Stimulated activated CD4-positive, alpha-beta T cell treated with anti-CD3 and anti-CD28 coated beads, TNF-alpha, amount 100 ng/mL, for 24 hours (primary cell): ENCODE measurements at regions not wholly inside any gene's neighbourhood (a gene's known extent, or its start where the extent isn't known, plus 50 kb on each side); places are given as distances from the start of the nearest gene placed in this dataset.

ENCODE experiments used
- DNase-seq, 3 experiments: peaks; one replicate each; pipeline ENCODE4 v3.0.0-alpha.2; 2020; ENCODE audit warnings: low read depth in 3 of 3

DNA sequence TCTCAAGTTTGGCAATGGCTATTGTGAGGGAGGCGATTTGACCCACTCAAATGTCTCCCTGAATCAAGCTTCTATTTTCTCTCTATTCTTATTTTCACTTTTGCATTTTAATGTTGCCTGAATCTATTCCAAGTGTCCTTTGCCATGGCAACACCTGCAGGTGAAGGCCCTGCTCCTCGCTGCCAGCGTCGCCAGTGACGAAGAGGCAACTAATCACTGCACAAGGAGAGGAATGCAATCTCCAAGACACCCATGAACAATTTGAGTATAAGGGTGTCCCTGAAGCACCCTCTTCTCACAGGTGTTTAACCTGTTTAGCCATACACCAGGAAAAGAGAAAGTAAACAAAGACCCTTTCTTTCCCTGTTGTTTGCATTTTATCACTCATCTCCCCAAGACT, 165.6 kb upstream of the VRK2 start:
- DNase-seq = no peak

- DNase-seq = no peak
Measured at GRCh38 chr2:57881998-57882888, 164.4 kb upstream of the VRK2 start.

- no peak for DNase-seq
Measured at GRCh38 chr2:57882895-57883515, 163.6 kb upstream of the VRK2 start.

GRCh38 chr2:57884281-57884680, 162.3 kb upstream of the VRK2 start:
- DNase-seq = no peak

DNA sequence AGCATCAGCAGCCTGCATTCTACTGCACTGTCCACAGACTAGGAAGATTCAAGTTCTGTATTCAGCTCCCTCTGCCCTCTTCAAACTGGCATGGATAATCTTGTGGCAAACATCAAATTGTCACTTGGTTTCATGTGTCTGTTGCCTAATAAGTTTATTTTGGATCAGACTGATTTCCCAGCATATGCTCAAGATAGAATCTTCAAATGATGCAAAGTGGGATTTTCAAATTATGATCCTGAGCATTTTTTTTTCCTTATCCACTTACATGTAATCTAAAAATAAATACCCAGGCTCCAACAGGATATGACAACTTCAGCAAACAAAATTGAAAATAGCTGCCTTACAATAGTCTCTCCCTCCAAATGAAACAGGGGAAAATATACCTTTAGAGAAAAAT, 160.9 kb upstream of the VRK2 start:
- DNase-seq = no peak

DNA sequence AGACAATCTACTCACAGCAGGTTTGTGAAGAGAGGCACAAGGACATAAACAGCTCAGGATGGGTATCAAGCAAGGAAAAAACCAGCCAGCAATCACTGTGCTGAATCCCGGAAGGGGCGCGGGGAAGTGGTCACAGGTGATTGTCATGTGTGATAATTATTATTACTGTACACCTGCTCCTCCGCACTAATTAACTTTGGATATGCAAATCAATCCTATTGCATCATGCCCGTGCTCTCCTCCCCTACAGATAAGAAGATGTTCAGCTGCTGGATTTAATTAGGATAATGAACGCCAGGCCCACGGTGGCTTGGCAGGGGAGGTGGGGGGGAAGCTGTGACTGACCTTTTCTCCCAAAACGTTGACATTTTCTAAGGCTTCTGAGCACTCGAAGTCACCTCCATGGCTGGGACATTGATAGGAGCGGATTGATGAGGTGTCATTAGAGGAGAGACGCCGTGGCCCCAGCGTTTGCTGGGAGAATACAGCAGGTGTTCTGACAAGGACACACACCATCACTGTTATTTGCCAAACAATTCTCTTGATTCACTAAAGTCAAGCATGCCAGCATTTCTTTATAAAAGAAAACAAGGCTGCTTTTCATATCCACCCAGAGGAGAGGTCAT, 160.3 kb upstream of the VRK2 start:
- no peak for DNase-seq

- no peak for DNase-seq
Measured at GRCh38 chr2:57888463-57888862, 158.1 kb upstream of the VRK2 start.

GRCh38 chr2:57890464-57890863, 156.1 kb upstream of the VRK2 start:
- no peak for DNase-seq

GRCh38 chr2:57891086-57891712, 155.4 kb upstream of the VRK2 start:
- no peak for DNase-seq

- DNase-seq = no peak
Measured at GRCh38 chr2:57892920-57893319, 153.7 kb upstream of the VRK2 start.

GRCh38 chr2:57893347-57893746, 153.3 kb upstream of the VRK2 start:
- no peak for DNase-seq

DNA sequence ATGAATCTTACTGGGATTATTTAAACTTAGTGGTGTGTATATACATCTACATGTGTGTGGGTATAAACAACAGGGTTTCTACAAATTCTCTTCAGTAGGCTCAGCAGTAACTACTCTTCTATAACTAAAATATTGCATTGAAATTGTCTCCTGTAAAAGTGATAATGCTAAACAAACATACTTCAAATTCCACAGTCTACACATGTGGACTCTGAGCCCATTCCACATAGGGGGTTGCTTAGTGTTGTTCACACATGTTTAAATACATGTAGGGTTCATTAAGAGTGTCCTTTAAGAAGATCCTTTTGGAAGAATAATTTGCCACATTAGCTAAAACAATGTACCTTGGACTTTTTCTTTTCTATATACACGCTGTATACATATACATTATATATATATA, 152.8 kb upstream of the VRK2 start:
- no peak for DNase-seq

DNA sequence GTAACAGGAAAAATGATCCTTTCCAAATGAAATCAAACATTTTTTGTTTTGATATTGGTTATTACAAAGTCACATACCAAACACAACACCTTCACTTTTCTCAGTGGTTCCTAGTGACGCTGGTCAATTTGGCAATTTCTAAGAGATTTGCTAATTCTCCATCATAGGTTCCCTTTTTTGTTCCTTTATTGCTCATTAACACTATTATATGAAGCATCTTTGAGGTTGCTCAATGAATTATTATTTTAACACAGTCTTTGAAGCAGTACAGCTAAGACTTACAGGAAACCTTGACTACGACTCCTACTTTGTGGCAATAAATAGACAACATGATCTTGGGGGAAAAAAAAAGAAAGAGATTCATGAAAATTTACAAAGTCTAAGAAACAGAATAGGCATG, 152.2 kb upstream of the VRK2 start:
- no peak for DNase-seq

DNA sequence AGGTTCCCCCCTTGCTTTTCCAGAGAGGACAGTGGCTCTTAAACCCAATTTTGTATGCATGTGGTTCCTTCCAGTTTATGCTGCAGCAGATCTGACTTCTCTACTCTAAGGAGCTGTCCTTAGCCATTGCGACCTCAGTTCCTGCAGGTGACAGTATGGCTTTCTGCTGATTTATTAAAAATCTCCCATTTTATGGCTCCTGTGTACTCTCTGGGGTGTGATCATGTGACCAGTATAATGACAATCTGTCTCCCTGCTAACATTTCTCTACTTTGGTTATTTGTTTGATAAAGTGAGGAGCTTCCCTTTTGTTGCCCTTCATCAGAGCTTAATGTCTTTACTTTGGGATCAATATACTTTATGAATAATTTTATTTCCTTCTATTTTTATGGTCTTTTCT, 148.7 kb upstream of the VRK2 start:
- DNase-seq = no peak

GRCh38 chr2:57899898-57900297, 146.7 kb upstream of the VRK2 start:
- DNase-seq = no peak

- no peak for DNase-seq
Measured at GRCh38 chr2:57902578-57902977, 144.0 kb upstream of the VRK2 start.

- no peak for DNase-seq
Measured at GRCh38 chr2:57906152-57906732, 140.4 kb upstream of the VRK2 start.

DNA sequence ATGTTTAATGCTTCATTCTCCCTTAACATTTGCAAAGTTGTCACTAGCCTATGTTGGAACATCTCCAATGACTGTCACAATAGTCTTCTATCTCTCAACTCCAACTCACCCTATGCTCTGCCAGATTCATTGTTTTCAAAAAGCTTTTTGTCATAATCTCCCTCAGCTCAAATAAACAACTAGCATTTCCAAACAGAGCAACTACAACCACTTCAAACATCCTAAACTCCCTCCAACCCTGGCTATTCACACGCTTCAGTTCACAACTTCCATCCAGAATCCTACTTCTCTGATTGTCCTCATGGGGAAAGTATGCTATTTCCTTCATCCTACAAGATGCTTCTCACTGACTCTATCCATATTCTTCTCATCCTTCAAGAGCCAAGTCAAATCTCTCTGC, 139.2 kb upstream of the VRK2 start:
- DNase-seq = no peak

- no peak for DNase-seq
Measured at GRCh38 chr2:57908736-57909161, 137.9 kb upstream of the VRK2 start.

GRCh38 chr2:57918126-57918525, 128.5 kb upstream of the VRK2 start:
- DNase-seq = no peak

DNA sequence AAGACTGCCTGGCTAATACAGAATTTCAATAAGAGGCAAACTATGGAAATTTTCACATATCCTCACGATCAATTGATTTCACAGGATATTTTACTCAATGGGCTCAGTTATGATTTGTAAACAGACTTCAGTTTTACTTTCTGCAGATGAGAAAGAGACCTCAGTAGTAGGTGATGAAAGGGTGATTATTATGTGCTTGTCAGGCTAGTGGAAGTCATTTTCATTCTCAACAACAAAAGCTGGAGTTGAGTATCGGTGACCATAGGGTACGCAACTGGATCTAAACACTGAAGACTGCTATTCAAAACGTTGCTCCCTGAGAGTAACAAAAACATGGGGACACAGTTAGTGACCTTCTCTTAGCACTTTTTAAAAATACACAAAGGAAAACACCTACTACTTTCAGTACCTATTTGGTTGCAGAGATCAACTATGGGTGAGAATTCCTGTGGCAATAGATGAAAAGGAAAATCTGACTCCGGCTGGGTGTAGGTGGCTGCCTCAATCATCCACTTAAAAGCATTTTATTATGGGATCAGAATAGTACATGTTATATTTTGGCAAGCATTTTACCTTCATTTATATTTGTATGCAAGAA, 126.2 kb upstream of the VRK2 start:
- DNase-seq = no peak

- DNase-seq = no peak
Measured at GRCh38 chr2:57934659-57935058, 111.9 kb upstream of the VRK2 start.
